ENCODE measurements at regions not wholly inside any gene's neighbourhood (a gene's known extent, or its start where the extent isn't known, plus 50 kb on each side); places are given as distances from the start of the nearest gene placed in this dataset.

GRCh38 chr12:13440844-13441243 lies 244.3 kb downstream of the EMP1 start:
- no peaks in the 10 kb centered on the region for H3K9me3 ChIP-seq
- no peak overlapping the region for H3K27ac ChIP-seq
- WGBS, 2 donors (ENCODE audit: low coverage in 1 of 2): 84 to 95% methylated on average over 5 of the region's 6 CpGs

DNA sequence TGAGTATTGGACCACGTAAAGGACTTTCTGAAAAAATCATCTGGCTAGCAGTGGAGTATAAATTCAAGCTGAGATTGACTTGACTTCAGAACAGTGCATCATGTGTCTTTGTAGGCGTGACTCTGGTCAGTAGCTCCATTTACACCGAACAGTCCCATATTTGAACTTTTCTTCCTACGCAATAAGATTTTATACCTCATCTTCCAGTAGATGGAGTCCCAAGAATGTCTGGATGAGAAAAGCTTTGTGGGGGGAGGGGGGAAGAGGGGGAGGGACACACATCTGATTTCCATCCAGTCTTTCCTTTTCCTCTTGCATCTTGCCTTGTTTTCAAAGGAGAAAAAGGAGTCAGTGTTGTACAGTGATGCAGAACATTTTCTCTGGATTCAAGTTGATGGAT lies 241.0 kb downstream of the EMP1 start:
- no peaks in the 10 kb centered on the region for H3K9me3 ChIP-seq
- H3K27me3 ChIP-seq: peaks cover 6% of the 10 kb centered on the region
- TF ChIP-seq POLR2A (IDR thresholded peaks at IDR 0.05): no peak
- TF ChIP-seq EP300 (IDR thresholded peaks at IDR 0.05): no peak
- no peak for TF ChIP-seq CTCF (IDR thresholded peaks at IDR 0.05)
- TF ChIP-seq POLR2AphosphoS5 (IDR thresholded peaks at IDR 0.05): no peak
- H3K36me3 ChIP-seq: no peaks in the 10 kb centered on the region
- WGBS, 2 donors (ENCODE audit: low coverage in 1 of 2): 81 to 97% methylated on average over 4 of the region's 4 CpGs
- H3K4me3 ChIP-seq: no peak overlapping the region
- no peak for ATAC-seq
- H3K4me1 ChIP-seq: peaks cover 0 to 1% (median 0%) of the 10 kb centered on the region in 3 donors
- no peak overlapping the region for H3K27ac ChIP-seq

More at GRCh38 chr12:13440844-13441243, 244.3 kb downstream of the EMP1 start:
- no peaks in the 10 kb centered on the region for H3K36me3 ChIP-seq
- peaks cover 6% of the 10 kb centered on the region for H3K27me3 ChIP-seq
- TF ChIP-seq EP300 (IDR thresholded peaks at IDR 0.05) (no peak), POLR2A (IDR thresholded peaks at IDR 0.05) (no peak), CTCF (IDR thresholded peaks at IDR 0.05) (no peak), POLR2AphosphoS5 (IDR thresholded peaks at IDR 0.05) (no peak)
- no peak for ATAC-seq
- peaks cover 0 to 10% (median 8%) of the 10 kb centered on the region in 3 donors for H3K4me1 ChIP-seq
- H3K4me3 ChIP-seq: no peak overlapping the region

DNA sequence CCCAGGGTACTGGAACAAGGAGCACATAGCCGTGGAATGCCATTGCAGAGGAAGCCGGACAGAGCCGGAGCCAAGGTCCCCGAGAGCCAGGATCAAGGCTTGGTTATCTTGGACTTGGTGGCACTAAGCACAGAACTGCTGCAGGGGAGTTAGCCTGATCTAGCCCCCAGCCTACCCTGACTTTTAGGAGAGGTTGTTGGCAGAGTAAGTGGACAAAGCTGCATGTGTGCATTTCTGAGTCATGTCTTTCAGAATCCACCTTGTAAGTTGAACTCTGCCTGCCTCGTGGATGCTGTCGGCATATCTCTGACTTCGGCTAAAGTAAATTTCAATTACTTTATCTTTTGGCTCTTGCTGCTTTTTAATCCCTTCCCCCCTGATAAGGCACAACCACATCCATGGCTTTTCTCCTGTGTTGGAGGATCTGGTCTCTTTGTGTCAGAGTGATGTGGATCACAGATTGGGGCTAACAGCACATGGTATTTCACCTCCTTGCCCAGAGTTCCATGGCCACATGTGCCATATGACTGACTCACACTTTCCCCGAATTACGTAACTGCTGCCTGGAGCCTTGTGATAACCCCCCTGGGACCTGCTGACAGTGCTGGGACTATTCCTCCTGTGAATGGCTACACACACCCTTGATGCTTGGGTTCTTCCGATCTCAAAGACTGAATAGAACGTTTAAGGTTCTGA lies 240.3 kb downstream of the EMP1 start:
- Histone ChIP-seq H3K27me3 (peaks cover 6% of the 10 kb centered on the region), H3K4me1 (no peaks in the 10 kb centered on the region), H3K36me3 (no peaks in the 10 kb centered on the region), H3K4me3 (no peak overlapping the region), H3K27ac (no peak overlapping the region), H3K9me3 (no peaks in the 10 kb centered on the region)
- no peak for TF ChIP-seq EP300 (IDR thresholded peaks at IDR 0.05)
- no peak for TF ChIP-seq POLR2AphosphoS5 (IDR thresholded peaks at IDR 0.05)
- WGBS, 2 donors (ENCODE audit: low coverage in 1 of 2): 38 to 83% methylated on average over 7 to 10 of the region's 11 CpGs
- ATAC-seq: no peak

DNA sequence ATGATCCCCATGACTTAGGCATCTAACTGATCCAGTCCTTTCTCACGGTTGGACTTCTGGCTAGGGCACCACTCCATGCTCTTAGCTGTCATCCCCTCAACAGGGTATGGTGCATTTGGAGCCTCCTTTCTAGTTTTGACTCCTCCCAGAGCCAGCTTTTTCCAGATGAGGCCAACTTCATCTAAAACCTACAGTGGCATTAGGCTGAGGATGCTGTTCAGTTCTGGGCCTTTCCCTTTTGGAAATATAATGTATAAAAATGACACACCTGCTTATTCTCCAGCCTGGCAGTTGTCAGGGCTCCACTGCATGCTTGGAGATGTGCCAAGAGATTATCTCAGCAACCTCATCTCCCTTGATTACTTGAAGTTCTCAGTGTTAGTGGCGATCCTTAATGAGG lies 239.7 kb downstream of the EMP1 start:
- ATAC-seq: no peak
- Histone ChIP-seq H3K4me1 (no peaks in the 10 kb centered on the region), H3K36me3 (no peaks in the 10 kb centered on the region), H3K4me3 (no peak overlapping the region), H3K9me3 (no peaks in the 10 kb centered on the region), H3K27ac (no peak overlapping the region), H3K27me3 (peaks cover 6% of the 10 kb centered on the region)
- TF ChIP-seq POLR2A (IDR thresholded peaks at IDR 0.05) (no peak), POLR2AphosphoS5 (IDR thresholded peaks at IDR 0.05) (no peak), CTCF (IDR thresholded peaks at IDR 0.05) (no peak), EP300 (IDR thresholded peaks at IDR 0.05) (no peak)
- WGBS, 2 donors (ENCODE audit: low coverage in 1 of 2): 14 to 75% methylated on average over 1 of the region's 2 CpGs

GRCh38 chr12:13435235-13435933 lies 238.9 kb downstream of the EMP1 start:
- TF ChIP-seq EP300 (IDR thresholded peaks at IDR 0.05) (no peak), CTCF (IDR thresholded peaks at IDR 0.05) (no peak), POLR2AphosphoS5 (IDR thresholded peaks at IDR 0.05) (no peak), POLR2A (IDR thresholded peaks at IDR 0.05) (no peak)
- Histone ChIP-seq H3K4me3 (no peak overlapping the region), H3K36me3 (no peaks in the 10 kb centered on the region), H3K4me1 (no peaks in the 10 kb centered on the region), H3K27ac (no peak overlapping the region), H3K27me3 (peaks cover 6% of the 10 kb centered on the region), H3K9me3 (no peaks in the 10 kb centered on the region)
- 44 to 51% methylated on average over 4 of the region's 4 CpGs for WGBS, 2 donors (ENCODE audit: low coverage in 1 of 2)
- ATAC-seq: no peak
